Body of pancreas (tissue), 4 donors: ENCODE measurements at regions not wholly inside any gene's neighbourhood (a gene's known extent, or its start where the extent isn't known, plus 50 kb on each side); places are given as distances from the start of the nearest gene placed in this dataset.
"Not testable (repeated sequence)": the region's sequence is repeated elsewhere in the genome, so short reads cannot be mapped to it uniquely, and the experiment has no call there.

Experiments
- ATAC-seq: fragments of 150-250 bp; one replicate; pipeline ENCODE4 v1.9.1; 2016
- DNase-seq, 4 donors: peaks; one replicate each; pipeline ENCODE4 v3.0.0-alpha.2; 2019
- H3K27ac ChIP-seq, 4 donors: fragments of 200-600 bp; sonication (generic); 1 replicate in 3 of 4; 2 replicates in 1 of 4; pipeline versions ENCODE4 v1.5.1 to v1.6.1; 2016 to 2019; ENCODE audit warnings: mild to moderate bottlenecking in 1 of 4, mixed read lengths in 1 of 4, moderate library complexity in 1 of 4
- H3K27me3 ChIP-seq, 2 donors: fragments of 200-600 bp; sonication (generic); one replicate each; pipeline ENCODE4 v1.6.0; 2016; ENCODE audit warnings: mild to moderate bottlenecking in 1 of 2
- H3K36me3 ChIP-seq, 2 donors: fragments of 200-600 bp; sonication (generic); replicated peaks in 1 of 2; 2 replicates each; pipeline ENCODE4 v1.5.1; 2016; ENCODE audit warnings: low read depth in 2 of 2; ENCODE audit not compliant: insufficient read depth in 1 of 2
- H3K4me1 ChIP-seq: fragments of 200-600 bp; sonication (generic); one replicate; pipeline ENCODE4 v1.6.0; 2016
- H3K4me3 ChIP-seq, 2 donors: fragments of 200-600 bp; sonication (generic); 1 replicate in 1 of 2; 2 replicates in 1 of 2; pipeline ENCODE4 v1.5.1; 2016 to 2019
- H3K9me3 ChIP-seq, 3 donors: fragments of 200-600 bp; sonication (generic); 1 replicate in 2 of 3; 2 replicates in 1 of 3; pipeline ENCODE4 v1.5.1; 2016
- POLR2A ChIP-seq, 3 donors: fragments of 450-650 bp; IDR thresholded peaks; one replicate each; pipeline ENCODE4 v1.6.1; 2016; ENCODE audit warnings: antibody characterized with exemption in 3 of 3, mild to moderate bottlenecking in 2 of 3
- WGBS, 2 donors: methylation state at CpG; one replicate each; pipeline ENCODE4 v1.1.5; 2017; 5-methylcytosine and 5-hydroxymethylcytosine counted together
- intact Hi-C: fragments of 100-400 bp; cut with DNase I; formaldehyde crosslinking; loops from one replicate; pipeline ENCODE4 v1.15.1; 2023
- TF ChIP-seq, protein P1 (sequence below), 7 experiments: fragments of 450-650 bp in 4 of 7; fragments of 200-600 bp in 3 of 7; sonication (generic) in 3 of 7; IDR thresholded peaks; one replicate each; pipeline ENCODE4 v1.5.1; 2016 to 2019; ENCODE audit warnings: antibody characterized with exemption in 7 of 7

DNA sequence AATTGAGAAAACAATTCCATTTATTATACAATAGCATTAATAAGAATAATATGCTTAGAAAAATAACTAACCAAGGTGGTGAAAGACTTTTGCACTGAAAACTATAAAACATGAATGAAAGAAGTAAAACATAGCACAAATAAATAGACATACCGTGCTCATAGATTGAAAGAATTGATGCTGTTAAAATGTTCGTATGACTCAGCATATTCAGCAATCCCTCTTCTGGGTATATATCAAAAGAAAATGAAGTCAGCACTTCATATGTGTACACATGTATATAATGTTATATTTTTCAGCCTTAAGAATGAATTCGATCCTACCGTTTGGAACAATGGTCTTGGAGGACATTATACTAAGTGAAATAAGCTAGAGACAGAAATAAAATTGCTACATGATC, 716.3 kb downstream of the GLUD2 start:
- Histone ChIP-seq H3K9me3 (no peaks in the 10 kb centered on the region), H3K27ac (no peak overlapping the region), H3K4me3 (no peak overlapping the region), H3K27me3 (no peaks in the 10 kb centered on the region), H3K4me1 (no peaks in the 10 kb centered on the region), H3K36me3 (no peaks in the 10 kb centered on the region)
- WGBS, 2 donors, result 58 to 82% methylated on average over 4 of the region's 4 CpGs
- intact Hi-C loops, result no loop called here
- DNase-seq (no peak), ATAC-seq (no peak)
- TF ChIP-seq POLR2A (IDR thresholded peaks at IDR 0.05), result no peak
- TF ChIP-seq, protein P1, sequence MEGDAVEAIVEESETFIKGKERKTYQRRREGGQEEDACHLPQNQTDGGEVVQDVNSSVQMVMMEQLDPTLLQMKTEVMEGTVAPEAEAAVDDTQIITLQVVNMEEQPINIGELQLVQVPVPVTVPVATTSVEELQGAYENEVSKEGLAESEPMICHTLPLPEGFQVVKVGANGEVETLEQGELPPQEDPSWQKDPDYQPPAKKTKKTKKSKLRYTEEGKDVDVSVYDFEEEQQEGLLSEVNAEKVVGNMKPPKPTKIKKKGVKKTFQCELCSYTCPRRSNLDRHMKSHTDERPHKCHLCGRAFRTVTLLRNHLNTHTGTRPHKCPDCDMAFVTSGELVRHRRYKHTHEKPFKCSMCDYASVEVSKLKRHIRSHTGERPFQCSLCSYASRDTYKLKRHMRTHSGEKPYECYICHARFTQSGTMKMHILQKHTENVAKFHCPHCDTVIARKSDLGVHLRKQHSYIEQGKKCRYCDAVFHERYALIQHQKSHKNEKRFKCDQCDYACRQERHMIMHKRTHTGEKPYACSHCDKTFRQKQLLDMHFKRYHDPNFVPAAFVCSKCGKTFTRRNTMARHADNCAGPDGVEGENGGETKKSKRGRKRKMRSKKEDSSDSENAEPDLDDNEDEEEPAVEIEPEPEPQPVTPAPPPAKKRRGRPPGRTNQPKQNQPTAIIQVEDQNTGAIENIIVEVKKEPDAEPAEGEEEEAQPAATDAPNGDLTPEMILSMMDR (IDR thresholded peaks at IDR 0.05), result no peak

DNA sequence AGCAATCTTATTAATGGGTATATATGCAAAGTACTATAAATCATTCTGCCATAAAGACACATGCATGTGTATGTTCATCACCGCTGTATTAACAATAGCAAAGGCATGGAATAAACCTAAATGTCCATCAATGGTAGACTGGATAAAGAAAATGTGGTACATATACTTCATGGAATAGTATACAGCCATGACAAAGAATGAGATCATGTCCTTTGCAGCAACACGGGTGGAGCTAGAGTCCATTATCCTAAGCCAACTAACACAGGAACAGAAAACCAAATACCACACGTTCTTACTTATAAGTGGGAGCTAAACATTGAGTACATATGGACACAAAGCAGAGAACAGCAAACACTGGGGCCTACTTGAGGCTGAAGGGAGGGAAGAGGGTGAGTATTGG, 720.8 kb downstream of the GLUD2 start:
- H3K4me1 ChIP-seq, H3K27ac ChIP-seq, H3K27me3 ChIP-seq, ATAC-seq, H3K4me3 ChIP-seq, DNase-seq, intact Hi-C loops, H3K9me3 ChIP-seq, H3K36me3 ChIP-seq: not testable (repeated sequence)
- 63 to 68% methylated on average over 3 of the region's 3 CpGs for WGBS, 2 donors

DNA sequence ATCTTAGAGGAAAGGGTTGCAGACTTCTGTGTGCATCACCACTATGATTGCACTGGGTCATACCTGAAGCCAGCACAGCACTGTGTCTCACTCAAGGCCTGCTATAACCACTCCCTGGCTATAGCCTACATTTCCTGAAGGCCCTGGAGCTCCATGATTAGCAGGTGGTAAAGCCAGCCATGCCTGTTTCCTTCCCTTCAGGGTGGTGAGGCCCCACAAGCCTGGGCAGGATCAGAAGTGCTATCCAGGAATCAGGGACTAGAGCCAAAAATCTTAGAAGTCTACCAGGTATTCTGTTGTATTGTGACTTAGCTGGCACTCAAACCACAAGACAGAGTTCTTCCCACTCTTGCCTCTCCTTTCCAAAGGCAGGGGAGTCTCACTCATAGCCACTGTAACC, 734.6 kb downstream of the GLUD2 start:
- TF ChIP-seq POLR2A (IDR thresholded peaks at IDR 0.05), result no peak
- TF ChIP-seq, protein P1 (IDR thresholded peaks at IDR 0.05), result no peak
- no peaks in the 10 kb centered on the region for H3K9me3 ChIP-seq
- intact Hi-C loops, result no loop called here
- no peaks in the 10 kb centered on the region for H3K4me1 ChIP-seq
- no peak for ATAC-seq
- H3K27me3 ChIP-seq, result no peaks in the 10 kb centered on the region
- no peak overlapping the region for H3K27ac ChIP-seq
- H3K36me3 ChIP-seq, result no peaks in the 10 kb centered on the region
- no peak overlapping the region for H3K4me3 ChIP-seq
- no peak for DNase-seq

DNA sequence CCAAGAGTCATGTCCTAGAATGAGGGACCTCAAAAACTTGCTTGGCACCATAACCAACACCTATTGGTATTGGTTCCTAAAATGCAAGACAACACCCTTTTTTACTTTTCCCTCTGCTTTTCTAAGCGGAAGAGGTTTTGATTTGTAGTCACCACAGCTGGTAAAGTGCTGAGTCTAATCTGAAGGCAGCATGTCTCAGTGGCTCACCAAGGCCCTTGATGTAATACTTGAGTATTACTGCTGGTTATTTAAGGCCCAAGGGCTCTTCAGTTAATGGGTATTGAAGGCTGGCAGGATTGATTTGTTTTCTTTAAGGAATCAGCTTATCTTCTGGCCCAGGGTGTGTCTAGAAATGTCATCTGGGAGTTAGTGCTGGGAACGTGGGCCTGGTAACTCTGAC, 735.1 kb downstream of the GLUD2 start:
- intact Hi-C loops, result no loop called here
- ATAC-seq (no peak), DNase-seq (no peak)
- no peak for TF ChIP-seq POLR2A (IDR thresholded peaks at IDR 0.05)
- Histone ChIP-seq H3K27ac (no peak overlapping the region), H3K9me3 (no peaks in the 10 kb centered on the region), H3K4me1 (no peaks in the 10 kb centered on the region), H3K27me3 (no peaks in the 10 kb centered on the region), H3K36me3 (no peaks in the 10 kb centered on the region), H3K4me3 (no peak overlapping the region)
- 31 to 56% methylated on average over 2 of the region's 2 CpGs for WGBS, 2 donors

DNA sequence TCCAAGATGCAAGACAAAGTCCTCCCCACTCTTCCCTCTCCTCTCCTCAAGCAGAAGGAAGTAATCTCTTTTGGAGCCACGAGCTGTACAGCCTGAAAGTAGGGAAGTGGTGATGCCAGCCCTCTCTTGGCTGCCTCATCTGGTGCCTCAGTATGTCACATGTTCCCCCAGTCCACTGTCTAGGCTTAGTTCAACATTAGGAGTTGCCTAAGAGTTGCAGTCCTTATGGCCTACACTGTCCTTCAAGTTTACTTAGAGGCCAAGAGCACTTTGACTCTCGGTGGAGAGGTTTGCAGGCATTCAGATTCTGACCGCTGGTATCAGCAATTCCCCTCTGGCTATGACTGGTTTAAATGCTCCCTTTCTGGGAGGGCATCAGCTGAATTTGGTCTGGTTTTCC, 735.6 kb downstream of the GLUD2 start:
- ATAC-seq, result no peak
- H3K27ac ChIP-seq, result no peak overlapping the region
- intact Hi-C loops, result no loop called here
- WGBS, 2 donors, result 61 to 73% methylated on average over 3 of the region's 3 CpGs
- no peak overlapping the region for H3K4me3 ChIP-seq
- H3K9me3 ChIP-seq, result no peaks in the 10 kb centered on the region
- DNase-seq, result no peak
- no peaks in the 10 kb centered on the region for H3K4me1 ChIP-seq
- no peaks in the 10 kb centered on the region for H3K36me3 ChIP-seq
- no peaks in the 10 kb centered on the region for H3K27me3 ChIP-seq
- TF ChIP-seq POLR2A (IDR thresholded peaks at IDR 0.05), result no peak
- TF ChIP-seq, protein P1 (IDR thresholded peaks at IDR 0.05), result no peak

DNA sequence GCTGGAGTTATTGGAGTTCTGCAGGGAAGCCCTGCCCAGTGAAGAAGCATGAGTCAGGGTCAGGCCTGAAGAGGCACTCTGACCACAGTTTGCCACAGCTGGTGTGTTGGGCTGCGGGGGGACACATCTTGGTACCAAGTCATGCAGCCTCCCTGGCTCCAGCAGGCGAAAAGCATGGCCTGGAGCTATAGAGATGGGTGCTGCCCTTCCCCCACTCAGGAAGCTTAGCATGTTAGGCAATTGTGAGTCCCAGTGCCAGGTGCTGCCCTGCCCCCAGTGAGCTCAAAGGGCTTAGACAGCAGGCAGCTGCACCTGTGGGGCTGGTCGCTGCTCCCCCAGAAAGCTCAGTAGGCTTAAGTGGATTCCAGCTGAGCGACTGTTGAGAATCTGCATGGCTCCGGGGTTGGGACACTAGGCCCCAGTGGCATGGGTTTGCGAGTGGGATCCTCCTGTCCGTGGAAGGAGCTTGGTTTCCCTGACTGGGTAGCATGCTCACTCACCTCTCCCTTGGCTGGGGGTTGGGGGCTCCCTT, 755.5 kb downstream of the GLUD2 start:
- Histone ChIP-seq H3K27me3 (no peaks in the 10 kb centered on the region), H3K27ac (no peak overlapping the region), H3K36me3 (no peaks in the 10 kb centered on the region), H3K4me1 (no peaks in the 10 kb centered on the region), H3K4me3 (no peak overlapping the region), H3K9me3 (no peaks in the 10 kb centered on the region)
- no peak for TF ChIP-seq POLR2A (IDR thresholded peaks at IDR 0.05)
- TF ChIP-seq, protein P1 (IDR thresholded peaks at IDR 0.05), result no peak
- ATAC-seq (no peak), DNase-seq (no peak)
- intact Hi-C loops, result no loop called here
- 90% methylated on average over 2 of the region's 7 CpGs; no CpG with 5 or more reads in 1 of the 2 donors for WGBS, 2 donors
